ENCODE measurements at regions not wholly inside any gene's neighbourhood (a gene's known extent, or its start where the extent isn't known, plus 50 kb on each side); places are given as distances from the start of the nearest gene placed in this dataset.

- TF ChIP-seq CTCF (IDR thresholded peaks at IDR 0.05; ENCODE audit: insufficient read depth, low read length), result no peak
- TF ChIP-seq POLR2AphosphoS5 (IDR thresholded peaks at IDR 0.05; ENCODE audit: low read depth), result no peak
- no peak for TF ChIP-seq SPI1 (IDR thresholded peaks at IDR 0.05; ENCODE audit: borderline replicate concordance, low read depth)
- TF ChIP-seq REST (IDR thresholded peaks at IDR 0.05; ENCODE audit: insufficient replicate concordance, low read depth), result no peak
These were observed 66.8 kb upstream of the ASB17 start for GRCh38 chr1:75999034-75999433.
